Effector CD8-positive, alpha-beta T cell (primary cell): ENCODE measurements at regions not wholly inside any gene's neighbourhood (a gene's known extent, or its start where the extent isn't known, plus 50 kb on each side); places are given as distances from the start of the nearest gene placed in this dataset.

Source experiments
- DNase-seq: peaks from one replicate; lab custom pipeline; 2025; lab: John Stamatoyannopoulos, UW

DNA sequence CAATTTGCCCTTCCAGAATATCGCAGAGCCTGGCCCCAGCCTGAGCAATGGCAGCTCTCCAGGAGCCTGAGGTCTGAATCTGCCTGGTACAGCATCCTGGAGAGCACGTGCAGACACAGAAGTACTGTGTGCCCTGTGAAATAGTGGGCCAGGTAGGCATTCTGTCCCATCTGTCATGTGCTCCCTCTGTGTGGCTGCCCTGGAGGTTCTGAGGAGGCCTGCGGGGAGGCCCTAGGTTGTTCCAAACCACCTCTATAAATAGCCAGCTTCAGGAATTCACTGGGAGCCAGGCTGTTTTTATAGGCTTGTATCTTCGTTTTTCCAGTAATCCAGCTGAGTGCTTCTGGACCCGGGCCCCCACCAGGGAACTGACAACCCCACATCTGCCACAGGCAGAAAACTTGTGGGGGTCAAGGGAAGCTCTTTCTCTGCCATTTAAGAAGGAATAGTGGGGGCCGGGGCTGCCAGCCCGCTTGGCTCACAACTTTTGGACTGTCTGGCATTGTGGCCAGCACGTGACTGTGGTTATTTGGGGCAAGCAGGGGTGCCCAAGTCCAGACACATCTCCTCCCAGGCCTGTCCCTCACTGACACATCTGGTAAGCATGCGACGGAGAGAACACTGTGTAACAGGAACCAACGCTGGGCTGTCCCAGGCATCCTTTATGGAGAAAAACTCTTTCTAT, 356.3 kb upstream of the TNRC6C start:
- DNase-seq, result no peak

DNA sequence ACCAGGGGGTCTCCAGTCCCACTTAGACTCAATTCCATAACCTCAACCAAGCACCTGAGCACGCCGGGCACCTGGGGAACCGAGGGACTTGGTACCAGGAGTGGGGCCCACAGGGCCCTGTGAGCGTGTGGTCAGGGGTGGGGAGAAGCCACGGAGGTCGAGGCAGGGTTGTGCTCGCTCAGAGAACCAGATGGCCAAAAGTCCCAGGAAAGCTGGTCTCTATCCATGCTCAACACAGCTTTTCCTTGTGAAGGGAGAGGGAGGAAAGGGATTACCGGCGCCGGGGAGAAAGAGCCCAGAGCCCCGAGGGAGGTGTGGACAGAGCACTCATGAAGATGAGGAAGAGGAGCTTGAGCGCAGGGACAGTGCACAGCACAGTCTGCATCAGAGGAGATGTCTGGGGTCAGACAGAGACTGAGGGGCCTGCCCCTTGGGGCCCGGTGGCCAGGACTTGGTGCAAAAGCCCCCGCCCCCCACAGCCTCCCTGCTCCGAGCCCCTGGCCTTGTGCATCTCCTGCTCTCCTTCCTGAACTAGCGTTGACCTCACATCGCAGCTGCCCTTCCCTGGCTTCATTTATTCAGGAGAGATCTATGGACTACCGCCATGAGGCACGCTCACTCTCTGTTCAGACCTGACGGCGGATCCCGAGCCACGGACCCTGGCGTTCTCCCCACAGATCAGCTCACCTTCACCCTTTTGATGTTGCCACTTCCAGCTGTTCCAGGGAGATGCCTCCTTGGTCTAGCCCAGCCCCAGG, 355.4 kb upstream of the TNRC6C start:
- no peak for DNase-seq

GRCh38 chr17:77604301-77604972, 354.1 kb upstream of the TNRC6C start:
- DNase-seq, result no peak

DNA sequence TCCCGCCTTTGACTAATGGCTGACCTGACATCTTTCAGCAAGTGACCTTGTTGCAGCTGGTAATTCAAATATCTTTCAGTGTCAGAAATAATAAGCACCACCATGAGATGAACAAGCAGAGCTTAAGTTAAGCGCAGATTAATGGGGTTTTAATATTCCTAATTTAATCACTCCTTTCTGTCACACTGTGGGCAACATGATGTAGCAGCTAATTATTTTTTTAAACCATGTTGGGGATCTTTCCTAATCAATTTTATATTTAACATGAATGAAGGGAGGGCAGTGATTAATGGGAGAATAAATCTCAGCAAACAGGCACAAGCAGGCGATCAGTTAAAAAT, 353.6 kb upstream of the TNRC6C start:
- no peak for DNase-seq

- DNase-seq, result no peak
Observed at GRCh38 chr17:77606146-77606864, 352.2 kb upstream of the TNRC6C start.

- no peak for DNase-seq
Observed at GRCh38 chr17:77606865-77607210, 351.7 kb upstream of the TNRC6C start.

GRCh38 chr17:77607606-77608005, 350.9 kb upstream of the TNRC6C start:
- DNase-seq, result no peak

- no peak for DNase-seq
Observed at GRCh38 chr17:77608431-77608830, 350.1 kb upstream of the TNRC6C start.

DNA sequence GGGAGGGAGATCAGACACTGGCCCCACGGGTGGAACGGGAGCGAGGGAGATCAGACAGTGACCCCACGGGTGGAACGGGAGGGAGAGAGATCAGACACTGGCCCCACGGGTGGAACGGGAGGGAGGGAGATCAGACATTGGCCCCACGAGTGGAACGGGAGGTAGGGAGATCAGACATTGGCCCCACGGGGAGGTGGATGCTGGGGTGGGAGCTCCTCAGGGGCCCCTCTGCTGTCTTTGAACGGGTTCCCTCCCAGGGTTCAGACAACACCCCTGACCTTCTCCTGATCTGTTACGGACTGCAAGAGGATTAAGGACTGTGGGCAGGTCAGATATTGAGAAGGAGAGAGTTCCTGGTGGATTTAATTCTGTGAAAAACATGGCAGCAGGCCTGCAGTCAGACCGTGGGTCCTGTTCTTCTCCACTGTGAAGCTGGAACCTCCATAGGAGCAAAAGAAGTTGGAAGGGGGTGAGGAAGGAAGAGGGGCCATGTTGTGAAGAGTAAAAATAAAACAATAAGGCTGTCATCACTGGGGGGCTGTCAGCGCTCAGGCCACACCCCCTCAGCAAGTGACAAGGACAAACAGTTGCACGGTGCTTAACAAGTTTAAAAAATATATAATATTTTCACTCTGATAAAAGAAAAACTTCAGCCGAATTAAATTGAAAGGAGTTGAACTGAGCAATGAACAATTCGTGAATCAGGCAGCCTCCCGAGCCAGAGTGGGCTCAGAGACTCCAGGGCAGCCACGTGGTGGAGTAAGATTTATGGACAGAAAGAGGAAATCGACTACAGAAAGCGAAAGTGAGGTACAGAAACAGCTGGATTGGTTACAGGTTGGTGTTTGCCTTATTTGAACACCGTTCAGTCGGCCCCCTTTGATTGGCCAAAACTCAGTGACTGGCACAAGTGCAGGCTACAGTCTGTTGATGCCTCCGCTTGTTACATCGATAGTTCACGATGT, 348.7 kb upstream of the TNRC6C start:
- peak; percentile 51 for DNase-seq

- DNase-seq, result no peak
Observed at GRCh38 chr17:77610518-77610893, 348.0 kb upstream of the TNRC6C start.

GRCh38 chr17:77610972-77611521, 347.5 kb upstream of the TNRC6C start:
- DNase-seq, result no peak

DNA sequence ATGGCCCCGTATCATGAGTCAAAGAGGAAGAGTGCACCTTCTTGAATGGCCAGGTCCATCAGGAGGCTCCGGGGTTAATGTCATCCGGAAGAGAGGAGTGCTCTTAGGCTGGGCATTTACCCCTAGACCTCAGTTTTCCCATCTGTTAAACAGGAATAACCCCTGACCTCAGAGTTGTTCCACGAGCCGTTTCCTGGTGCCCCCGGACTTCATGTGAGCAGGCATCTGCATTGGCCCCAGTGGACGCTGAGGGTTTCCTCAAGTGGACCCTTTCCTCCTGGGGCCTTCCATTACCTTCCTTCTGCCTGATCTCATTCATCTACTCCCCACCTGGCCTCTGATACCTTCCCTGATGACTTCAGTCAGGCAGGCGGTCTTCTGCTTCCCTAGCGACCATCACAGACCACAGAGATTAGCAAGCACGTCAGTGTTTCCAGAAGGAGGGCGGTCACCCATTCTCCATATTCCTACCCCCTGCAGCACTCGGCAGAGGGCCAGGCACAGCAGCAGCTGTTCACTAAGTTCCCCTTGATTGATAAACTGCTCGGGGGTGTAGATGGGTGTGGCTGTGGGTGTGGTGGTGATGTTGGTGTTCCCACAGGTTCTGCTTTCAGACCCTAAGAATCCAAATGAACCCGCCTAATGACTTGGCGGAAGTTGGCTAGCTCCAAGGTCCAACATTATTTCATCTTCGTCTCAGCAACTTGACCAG, 346.6 kb upstream of the TNRC6C start:
- DNase-seq, result no peak

GRCh38 chr17:77613218-77613617, 345.3 kb upstream of the TNRC6C start:
- no peak for DNase-seq

DNA sequence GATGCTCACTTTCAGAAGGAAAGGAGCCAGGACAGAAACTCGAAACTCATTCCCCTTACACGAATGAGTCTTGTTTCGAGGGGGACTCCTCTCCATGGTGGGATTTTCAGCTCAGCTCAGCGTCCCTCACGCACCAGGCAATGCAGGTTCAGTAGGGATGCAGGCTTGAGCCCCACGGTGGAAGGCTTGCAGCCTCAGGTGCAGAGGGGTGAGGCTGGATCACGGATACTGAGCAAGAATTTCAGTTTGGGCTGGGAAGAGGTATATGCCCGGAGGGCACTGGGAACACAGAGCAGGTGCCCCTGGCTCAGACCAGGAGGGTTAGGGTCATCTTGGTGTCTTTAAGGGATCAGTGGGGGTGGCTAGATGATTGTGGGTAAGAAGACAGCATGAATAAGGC, 344.9 kb upstream of the TNRC6C start:
- no peak for DNase-seq

GRCh38 chr17:77615703-77616253, 342.7 kb upstream of the TNRC6C start:
- no peak for DNase-seq

GRCh38 chr17:77616254-77616731, 342.2 kb upstream of the TNRC6C start:
- DNase-seq, result no peak

GRCh38 chr17:77617516-77617915, 341.0 kb upstream of the TNRC6C start:
- no peak for DNase-seq

GRCh38 chr17:77618173-77618572, 340.3 kb upstream of the TNRC6C start:
- no peak for DNase-seq

GRCh38 chr17:77618731-77619130, 339.8 kb upstream of the TNRC6C start:
- DNase-seq, result no peak

GRCh38 chr17:77619326-77619725, 339.2 kb upstream of the TNRC6C start:
- DNase-seq, result no peak
